ENCODE measurements at regions not wholly inside any gene's neighbourhood (a gene's known extent, or its start where the extent isn't known, plus 50 kb on each side); places are given as distances from the start of the nearest gene placed in this dataset.

- ATAC-seq (no peak), DNase-seq (ENCODE audit: low spot score) (no peak)
These were observed 66.6 kb upstream of the FAR2 start for GRCh38 chr12:29082522-29082921.

DNA sequence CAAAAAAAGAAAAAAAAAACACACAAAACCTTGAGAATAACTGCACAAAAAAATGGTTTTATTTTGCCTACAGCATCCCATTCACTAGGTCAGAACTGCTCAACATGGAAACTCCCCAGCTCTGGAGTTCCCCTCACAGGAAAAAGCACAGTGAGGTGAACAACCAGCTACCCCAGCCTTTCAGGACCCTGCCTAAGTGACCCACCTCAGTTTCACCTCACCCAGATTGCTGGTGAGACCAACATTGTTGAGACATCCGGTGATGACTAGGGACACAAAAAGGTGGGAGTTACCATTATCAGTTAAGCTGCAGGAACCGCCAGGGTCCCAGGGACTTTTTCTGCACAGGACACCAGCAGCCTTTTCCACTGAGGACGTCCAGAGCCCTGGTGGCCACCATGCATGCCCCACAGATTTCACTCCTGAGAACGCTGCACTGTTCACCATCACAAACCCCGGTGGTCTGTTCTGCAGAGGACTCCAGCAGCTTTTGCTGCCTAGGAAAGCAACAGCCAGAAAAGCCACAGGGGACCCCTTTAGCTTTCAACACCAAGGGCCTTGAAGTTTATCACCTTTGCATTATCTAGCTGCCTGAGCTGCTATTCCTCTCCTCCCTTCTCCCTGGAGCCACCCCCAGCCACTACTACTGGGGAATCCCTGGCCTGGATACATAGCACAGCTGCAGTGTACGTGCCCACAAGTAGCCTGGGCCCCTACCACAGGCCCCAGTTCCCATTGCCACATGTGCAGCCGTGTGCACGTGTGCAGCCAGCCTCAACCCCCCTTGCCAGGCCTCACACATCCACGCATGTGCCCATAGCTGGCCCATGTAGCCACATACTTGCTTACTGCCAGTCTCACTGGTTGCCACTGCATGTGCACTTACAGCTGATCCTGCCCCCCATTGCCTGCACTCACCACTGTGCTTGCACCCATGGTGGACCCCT lies 62.5 kb upstream of the FAR2 start:
- ATAC-seq (no peak), DNase-seq (ENCODE audit: low spot score) (no peak)

GRCh38 chr12:29088611-29089219 lies 60.4 kb upstream of the FAR2 start:
- ATAC-seq (peak; percentile 48), DNase-seq (ENCODE audit: low spot score) (no peak)

Data from left lobe of liver (tissue), 2 donors.